ENCODE measurements at regions not wholly inside any gene's neighbourhood (a gene's known extent, or its start where the extent isn't known, plus 50 kb on each side); places are given as distances from the start of the nearest gene placed in this dataset.
"Not testable (repeated sequence)": the region's sequence is repeated elsewhere in the genome, so short reads cannot be mapped to it uniquely, and the experiment has no call there.

- TF ChIP-seq, protein P1, sequence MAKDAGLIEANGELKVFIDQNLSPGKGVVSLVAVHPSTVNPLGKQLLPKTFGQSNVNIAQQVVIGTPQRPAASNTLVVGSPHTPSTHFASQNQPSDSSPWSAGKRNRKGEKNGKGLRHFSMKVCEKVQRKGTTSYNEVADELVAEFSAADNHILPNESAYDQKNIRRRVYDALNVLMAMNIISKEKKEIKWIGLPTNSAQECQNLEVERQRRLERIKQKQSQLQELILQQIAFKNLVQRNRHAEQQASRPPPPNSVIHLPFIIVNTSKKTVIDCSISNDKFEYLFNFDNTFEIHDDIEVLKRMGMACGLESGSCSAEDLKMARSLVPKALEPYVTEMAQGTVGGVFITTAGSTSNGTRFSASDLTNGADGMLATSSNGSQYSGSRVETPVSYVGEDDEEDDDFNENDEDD (CRISPR knock-in tag; IDR thresholded peaks at IDR 0.05; ENCODE audit: borderline replicate concordance): 0 out of 2 replicates have a peak, but pooled peaks have one; percentile 15
- 0 out of 2 replicates have a peak, but pooled peaks have one; percentile 21 for TF ChIP-seq PHF8 (CRISPR knock-in tag; IDR thresholded peaks at IDR 0.05)
- TF ChIP-seq, protein P2, sequence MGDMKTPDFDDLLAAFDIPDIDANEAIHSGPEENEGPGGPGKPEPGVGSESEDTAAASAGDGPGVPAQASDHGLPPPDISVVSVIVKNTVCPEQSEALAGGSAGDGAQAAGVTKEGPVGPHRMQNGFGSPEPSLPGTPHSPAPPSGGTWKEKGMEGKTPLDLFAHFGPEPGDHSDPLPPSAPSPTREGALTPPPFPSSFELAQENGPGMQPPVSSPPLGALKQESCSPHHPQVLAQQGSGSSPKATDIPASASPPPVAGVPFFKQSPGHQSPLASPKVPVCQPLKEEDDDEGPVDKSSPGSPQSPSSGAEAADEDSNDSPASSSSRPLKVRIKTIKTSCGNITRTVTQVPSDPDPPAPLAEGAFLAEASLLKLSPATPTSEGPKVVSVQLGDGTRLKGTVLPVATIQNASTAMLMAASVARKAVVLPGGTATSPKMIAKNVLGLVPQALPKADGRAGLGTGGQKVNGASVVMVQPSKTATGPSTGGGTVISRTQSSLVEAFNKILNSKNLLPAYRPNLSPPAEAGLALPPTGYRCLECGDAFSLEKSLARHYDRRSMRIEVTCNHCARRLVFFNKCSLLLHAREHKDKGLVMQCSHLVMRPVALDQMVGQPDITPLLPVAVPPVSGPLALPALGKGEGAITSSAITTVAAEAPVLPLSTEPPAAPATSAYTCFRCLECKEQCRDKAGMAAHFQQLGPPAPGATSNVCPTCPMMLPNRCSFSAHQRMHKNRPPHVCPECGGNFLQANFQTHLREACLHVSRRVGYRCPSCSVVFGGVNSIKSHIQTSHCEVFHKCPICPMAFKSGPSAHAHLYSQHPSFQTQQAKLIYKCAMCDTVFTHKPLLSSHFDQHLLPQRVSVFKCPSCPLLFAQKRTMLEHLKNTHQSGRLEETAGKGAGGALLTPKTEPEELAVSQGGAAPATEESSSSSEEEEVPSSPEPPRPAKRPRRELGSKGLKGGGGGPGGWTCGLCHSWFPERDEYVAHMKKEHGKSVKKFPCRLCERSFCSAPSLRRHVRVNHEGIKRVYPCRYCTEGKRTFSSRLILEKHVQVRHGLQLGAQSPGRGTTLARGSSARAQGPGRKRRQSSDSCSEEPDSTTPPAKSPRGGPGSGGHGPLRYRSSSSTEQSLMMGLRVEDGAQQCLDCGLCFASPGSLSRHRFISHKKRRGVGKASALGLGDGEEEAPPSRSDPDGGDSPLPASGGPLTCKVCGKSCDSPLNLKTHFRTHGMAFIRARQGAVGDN (CRISPR knock-in tag; IDR thresholded peaks at IDR 0.05): peak; percentile 66
- not testable (repeated sequence) for TF ChIP-seq NR2F6 (IDR thresholded peaks at IDR 0.05)
- TF ChIP-seq NR2F6 (CRISPR knock-in tag; IDR thresholded peaks at IDR 0.05): peak; percentile 70
- TF ChIP-seq RXRA (CRISPR knock-in tag; IDR thresholded peaks at IDR 0.05): peak; percentile 32; the same call in 1 of the 2 replicates
- peak; percentile 81; the same call in 1 of the 2 replicates for TF ChIP-seq ZNF281 (CRISPR knock-in tag; IDR thresholded peaks at IDR 0.05; ENCODE audit: borderline replicate concordance)
- peak; percentile 18; the same call in 1 of the 2 replicates for TF ChIP-seq ELF1 (CRISPR knock-in tag; IDR thresholded peaks at IDR 0.05)
- TF ChIP-seq RBM39 (IDR thresholded peaks at IDR 0.05; ENCODE audit: low read depth, low read length, poor library complexity, severe bottlenecking): peak; percentile 34
- TF ChIP-seq POLR2G (IDR thresholded peaks at IDR 0.05; ENCODE audit: low read depth, low read length): peak; percentile 41; the same call in 1 of the 2 replicates
- TF ChIP-seq MYC (CRISPR knock-in tag; IDR thresholded peaks at IDR 0.05; ENCODE audit: borderline replicate concordance): 0 out of 2 replicates have a peak, but pooled peaks have one; percentile 18
- peak; percentile 90 for TF ChIP-seq PATZ1 (CRISPR knock-in tag; IDR thresholded peaks at IDR 0.05)
- TF ChIP-seq KDM5B (CRISPR knock-in tag; IDR thresholded peaks at IDR 0.05; ENCODE audit: borderline replicate concordance): peak; percentile 45; the same call in 1 of the 2 replicates
- peak; percentile 26; the same call in 1 of the 2 replicates for TF ChIP-seq ZBTB33 (CRISPR knock-in tag; IDR thresholded peaks at IDR 0.05)
These were observed 121.2 kb downstream of the NPIPB11 start (continued) for GRCh38 chr16:29285151-29285885.

Data from HepG2 (cell line).